ENCODE measurements at regions not wholly inside any gene's neighbourhood (a gene's known extent, or its start where the extent isn't known, plus 50 kb on each side); places are given as distances from the start of the nearest gene placed in this dataset.

DNA sequence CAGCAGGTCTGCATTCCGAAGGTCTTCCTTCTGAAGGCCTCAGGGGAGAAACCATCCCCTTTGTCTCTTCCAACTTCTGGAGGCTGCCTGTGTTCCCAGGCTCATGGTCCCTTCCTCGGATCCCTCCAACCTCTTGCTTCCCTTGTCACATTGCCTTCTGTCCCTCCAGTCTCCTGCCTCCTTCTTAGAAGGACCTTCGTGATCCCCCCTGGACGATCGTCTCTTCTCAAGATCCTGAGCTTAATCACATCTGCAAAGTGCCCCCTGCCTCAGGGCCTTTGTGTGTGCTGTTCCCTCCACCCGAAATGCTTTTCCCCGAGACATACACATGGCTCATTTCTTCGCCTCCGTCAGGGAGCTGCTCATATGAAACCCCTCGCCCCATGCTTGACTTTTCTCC, 505.8 kb downstream of the SHQ1 start:
- TF ChIP-seq, protein P1, sequence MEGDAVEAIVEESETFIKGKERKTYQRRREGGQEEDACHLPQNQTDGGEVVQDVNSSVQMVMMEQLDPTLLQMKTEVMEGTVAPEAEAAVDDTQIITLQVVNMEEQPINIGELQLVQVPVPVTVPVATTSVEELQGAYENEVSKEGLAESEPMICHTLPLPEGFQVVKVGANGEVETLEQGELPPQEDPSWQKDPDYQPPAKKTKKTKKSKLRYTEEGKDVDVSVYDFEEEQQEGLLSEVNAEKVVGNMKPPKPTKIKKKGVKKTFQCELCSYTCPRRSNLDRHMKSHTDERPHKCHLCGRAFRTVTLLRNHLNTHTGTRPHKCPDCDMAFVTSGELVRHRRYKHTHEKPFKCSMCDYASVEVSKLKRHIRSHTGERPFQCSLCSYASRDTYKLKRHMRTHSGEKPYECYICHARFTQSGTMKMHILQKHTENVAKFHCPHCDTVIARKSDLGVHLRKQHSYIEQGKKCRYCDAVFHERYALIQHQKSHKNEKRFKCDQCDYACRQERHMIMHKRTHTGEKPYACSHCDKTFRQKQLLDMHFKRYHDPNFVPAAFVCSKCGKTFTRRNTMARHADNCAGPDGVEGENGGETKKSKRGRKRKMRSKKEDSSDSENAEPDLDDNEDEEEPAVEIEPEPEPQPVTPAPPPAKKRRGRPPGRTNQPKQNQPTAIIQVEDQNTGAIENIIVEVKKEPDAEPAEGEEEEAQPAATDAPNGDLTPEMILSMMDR (IDR thresholded peaks at IDR 0.05; ENCODE audit: poor library complexity), result no peak
- TF ChIP-seq EZH2 (IDR thresholded peaks at IDR 0.05; ENCODE audit: borderline replicate concordance), result no peak

All from hepatocyte (in vitro differentiated cells).